A673 (cell line): ENCODE measurements at regions not wholly inside any gene's neighbourhood (a gene's known extent, or its start where the extent isn't known, plus 50 kb on each side); places are given as distances from the start of the nearest gene placed in this dataset.

Experiments used
- CTCF ChIP-seq: fragments of 300-800, 200-600 bp; sonication (generic); conservative IDR thresholded peaks from 2 replicates; pipeline ENCODE4 v1.5.1; 2017; ENCODE audit warnings: low read depth, mild to moderate bottlenecking, antibody characterized with exemption, low read length, moderate library complexity, mixed read lengths
- EZH2 ChIP-seq: fragments of 200-600 bp; sonication (generic); IDR thresholded peaks from 2 replicates; pipeline ENCODE4 v1.6.1; 2017; ENCODE audit warnings: borderline replicate concordance, low read depth, mild to moderate bottlenecking, mixed read lengths, antibody characterized with exemption, low read length; ENCODE audit not compliant: poor library complexity, severe bottlenecking

- TF ChIP-seq CTCF (no peak), EZH2 (no peak)
Observed at GRCh38 chr6:53975941-53976615, 135.2 kb upstream of the MLIP start.
